GM12874 (cell line): ENCODE measurements at regions not wholly inside any gene's neighbourhood (a gene's known extent, or its start where the extent isn't known, plus 50 kb on each side); places are given as distances from the start of the nearest gene placed in this dataset.

Experiments
- CTCF ChIP-seq: IDR thresholded peaks from 2 replicates; pipeline ENCODE4 v1.5.1; 2011; ENCODE audit warnings: low read depth, mild to moderate bottlenecking, control low read depth, low read length, moderate library complexity; ENCODE audit not compliant: insufficient read depth

DNA sequence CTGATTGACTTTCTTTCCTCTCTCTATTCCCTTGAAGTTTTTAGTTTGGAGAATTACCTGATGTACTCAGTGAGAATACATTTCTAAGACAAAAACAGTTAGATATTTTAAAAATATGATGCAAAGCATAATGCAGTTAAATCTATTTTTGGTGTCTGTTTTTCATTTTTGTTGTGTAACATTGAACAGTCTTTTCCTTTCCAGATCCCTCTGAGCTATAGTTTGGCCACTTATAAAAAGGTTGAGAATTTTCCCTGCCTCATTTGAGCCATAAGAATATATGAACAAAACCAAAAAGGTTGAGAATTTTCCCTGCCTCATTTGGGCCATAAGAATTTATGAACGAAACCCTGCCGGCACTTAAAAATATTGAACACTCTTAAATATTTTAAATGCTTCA lies 57.0 kb upstream of the IPO5 start:
- TF ChIP-seq CTCF, result no peak

GRCh38 chr13:97901716-97902115 lies 51.8 kb upstream of the IPO5 start:
- TF ChIP-seq CTCF, result no peak
